Neural cell (in vitro differentiated cells): ENCODE measurements at regions not wholly inside any gene's neighbourhood (a gene's known extent, or its start where the extent isn't known, plus 50 kb on each side); places are given as distances from the start of the nearest gene placed in this dataset.

Experiments
- CTCF ChIP-seq: fragments of 450-650 bp; IDR thresholded peaks from 2 replicates; pipeline ENCODE4 v1.5.1; 2014; ENCODE audit warnings: antibody characterized with exemption, mild to moderate bottlenecking, moderate library complexity; ENCODE audit not compliant: poor library complexity, severe bottlenecking
- EP300 ChIP-seq: fragments of 450-650 bp; conservative IDR thresholded peaks from 2 replicates; pipeline ENCODE4 v1.6.1; 2014; ENCODE audit warnings: antibody characterized with exemption, mild to moderate bottlenecking, moderate library complexity; ENCODE audit not compliant: poor library complexity, severe bottlenecking
- POLR2AphosphoS5 ChIP-seq: IDR thresholded peaks from 2 replicates; pipeline ENCODE4 v1.6.1; 2012
- RAD21 ChIP-seq: fragments of 450-650 bp; conservative IDR thresholded peaks from 2 replicates; pipeline ENCODE4 v1.6.1; 2014; ENCODE audit warnings: antibody characterized with exemption, mild to moderate bottlenecking, moderate library complexity
- SMC3 ChIP-seq: fragments of 450-650 bp; conservative IDR thresholded peaks from 2 replicates; pipeline ENCODE4 v1.6.1; 2014; ENCODE audit warnings: antibody characterized with exemption, mild to moderate bottlenecking, moderate library complexity; ENCODE audit not compliant: poor library complexity
- TF ChIP-seq, protein P1 (sequence below): IDR thresholded peaks from 2 replicates; pipeline ENCODE4 v1.6.1; 2012; ENCODE audit warnings: borderline replicate concordance

DNA sequence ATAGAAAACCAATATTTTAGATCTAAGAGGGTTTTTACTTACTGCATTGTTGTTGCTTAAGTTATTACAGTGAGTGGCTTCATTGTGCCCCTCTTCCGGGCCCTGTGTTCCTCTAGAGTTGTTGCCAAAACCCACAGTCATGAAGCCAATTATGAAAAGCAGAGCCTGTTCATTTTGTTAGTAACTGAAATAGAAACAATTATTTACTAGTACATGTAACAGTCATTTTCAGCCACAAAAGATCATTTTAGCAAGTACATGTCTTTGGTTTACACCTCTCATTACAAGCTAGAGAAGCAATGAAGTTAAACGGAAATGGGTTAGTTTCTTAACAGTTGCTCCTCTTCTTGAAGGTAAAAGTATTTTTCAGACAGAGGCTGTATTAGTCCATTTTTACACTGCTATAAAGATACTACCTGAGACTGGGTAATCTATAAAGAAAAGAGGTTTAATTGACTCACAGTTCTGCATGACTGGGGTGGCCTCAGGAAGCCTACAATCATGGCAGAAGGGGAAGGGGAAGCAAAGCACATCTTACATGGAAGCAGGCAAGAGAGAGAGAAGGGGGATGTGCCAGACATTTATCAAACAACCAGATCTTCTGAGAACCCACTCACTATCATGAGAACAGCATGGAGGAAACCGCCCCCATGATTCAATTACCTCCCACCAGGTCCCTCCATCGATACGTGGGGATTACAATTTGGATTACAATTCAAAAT lies 380.5 kb downstream of the SFMBT2 start:
- no peak for TF ChIP-seq POLR2AphosphoS5
- TF ChIP-seq CTCF: no peak
- no peak for TF ChIP-seq SMC3
- TF ChIP-seq RAD21: no peak
- TF ChIP-seq, protein P1, sequence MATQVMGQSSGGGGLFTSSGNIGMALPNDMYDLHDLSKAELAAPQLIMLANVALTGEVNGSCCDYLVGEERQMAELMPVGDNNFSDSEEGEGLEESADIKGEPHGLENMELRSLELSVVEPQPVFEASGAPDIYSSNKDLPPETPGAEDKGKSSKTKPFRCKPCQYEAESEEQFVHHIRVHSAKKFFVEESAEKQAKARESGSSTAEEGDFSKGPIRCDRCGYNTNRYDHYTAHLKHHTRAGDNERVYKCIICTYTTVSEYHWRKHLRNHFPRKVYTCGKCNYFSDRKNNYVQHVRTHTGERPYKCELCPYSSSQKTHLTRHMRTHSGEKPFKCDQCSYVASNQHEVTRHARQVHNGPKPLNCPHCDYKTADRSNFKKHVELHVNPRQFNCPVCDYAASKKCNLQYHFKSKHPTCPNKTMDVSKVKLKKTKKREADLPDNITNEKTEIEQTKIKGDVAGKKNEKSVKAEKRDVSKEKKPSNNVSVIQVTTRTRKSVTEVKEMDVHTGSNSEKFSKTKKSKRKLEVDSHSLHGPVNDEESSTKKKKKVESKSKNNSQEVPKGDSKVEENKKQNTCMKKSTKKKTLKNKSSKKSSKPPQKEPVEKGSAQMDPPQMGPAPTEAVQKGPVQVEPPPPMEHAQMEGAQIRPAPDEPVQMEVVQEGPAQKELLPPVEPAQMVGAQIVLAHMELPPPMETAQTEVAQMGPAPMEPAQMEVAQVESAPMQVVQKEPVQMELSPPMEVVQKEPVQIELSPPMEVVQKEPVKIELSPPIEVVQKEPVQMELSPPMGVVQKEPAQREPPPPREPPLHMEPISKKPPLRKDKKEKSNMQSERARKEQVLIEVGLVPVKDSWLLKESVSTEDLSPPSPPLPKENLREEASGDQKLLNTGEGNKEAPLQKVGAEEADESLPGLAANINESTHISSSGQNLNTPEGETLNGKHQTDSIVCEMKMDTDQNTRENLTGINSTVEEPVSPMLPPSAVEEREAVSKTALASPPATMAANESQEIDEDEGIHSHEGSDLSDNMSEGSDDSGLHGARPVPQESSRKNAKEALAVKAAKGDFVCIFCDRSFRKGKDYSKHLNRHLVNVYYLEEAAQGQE: no peak
- TF ChIP-seq EP300: no peak
